Cerebellar cortex (tissue), 1 donor: ENCODE measurements at regions not wholly inside any gene's neighbourhood (a gene's known extent, or its start where the extent isn't known, plus 50 kb on each side); places are given as distances from the start of the nearest gene placed in this dataset.

ENCODE experiments used
- DNase-seq: peaks from one replicate; pipeline ENCODE4 v3.0.0-alpha.2; 2015; ENCODE audit warnings: low spot score

- DNase-seq = no peak
Measured at GRCh38 chr20:57768519-57768918, 58.7 kb upstream of the PMEPA1 start.

GRCh38 chr20:57767441-57767840 lies 57.6 kb upstream of the PMEPA1 start:
- DNase-seq = no peak

- no peak for DNase-seq
Measured at GRCh38 chr20:57763235-57763595, 53.4 kb upstream of the PMEPA1 start.

GRCh38 chr20:57762531-57763234 lies 52.9 kb upstream of the PMEPA1 start:
- DNase-seq = no peak

GRCh38 chr20:57761413-57761734 lies 51.6 kb upstream of the PMEPA1 start:
- no peak for DNase-seq

DNA sequence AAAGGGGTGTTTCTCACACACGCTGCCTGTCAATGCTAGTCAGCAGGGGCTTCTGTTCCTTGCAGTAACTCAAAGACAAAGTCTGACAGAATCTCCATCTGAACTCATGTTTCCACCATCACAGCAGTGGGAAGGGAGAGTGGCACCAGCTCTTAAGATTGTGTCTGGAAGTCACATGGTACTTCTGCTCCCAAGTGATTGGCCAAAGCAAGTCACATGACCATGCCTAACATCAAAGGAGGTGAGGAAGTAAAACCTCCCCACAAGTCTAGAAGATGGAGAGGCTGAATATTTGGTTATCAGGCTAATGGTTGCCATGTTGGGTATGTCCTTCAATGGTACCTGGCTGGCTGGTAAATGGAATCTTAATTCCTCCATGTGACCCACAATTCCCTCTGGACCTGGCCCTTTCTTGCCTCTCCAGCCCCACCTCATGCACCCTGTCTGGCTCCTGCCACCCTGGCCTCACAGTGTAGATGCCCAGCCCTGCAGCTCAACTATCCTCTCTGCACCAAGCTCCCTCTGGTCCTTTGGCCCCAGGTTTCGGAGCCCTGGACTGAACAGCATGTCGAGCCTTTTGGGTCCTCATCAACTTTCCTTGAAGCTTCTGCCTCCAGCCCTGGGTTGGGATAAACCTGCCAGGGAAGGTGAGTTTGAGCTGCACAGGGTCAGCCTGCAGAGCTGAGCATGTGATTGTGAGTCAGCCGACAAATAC lies 51.0 kb upstream of the PMEPA1 start:
- no peak for DNase-seq

DNA sequence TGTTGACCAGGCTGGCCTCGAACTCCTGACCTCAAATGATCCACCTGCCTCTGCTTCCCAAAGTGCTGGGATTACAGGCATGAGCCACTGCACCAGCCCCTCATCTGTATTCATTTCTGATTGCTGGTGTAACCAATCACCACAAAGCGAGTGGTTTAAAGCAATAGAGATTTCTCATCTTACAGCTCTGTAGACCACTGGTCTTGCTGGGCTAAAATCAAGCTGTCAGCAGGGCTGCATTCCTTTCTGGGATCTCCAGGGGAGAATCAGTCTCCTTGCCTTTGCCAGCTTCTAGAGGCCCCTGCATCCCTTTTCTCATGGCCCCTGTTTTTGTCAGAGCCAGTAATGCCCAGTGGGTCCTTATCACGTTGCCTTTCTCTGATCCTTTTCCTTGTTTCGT lies 49.9 kb upstream of the PMEPA1 start:
- no peak for DNase-seq
